ENCODE measurements at regions not wholly inside any gene's neighbourhood (a gene's known extent, or its start where the extent isn't known, plus 50 kb on each side); places are given as distances from the start of the nearest gene placed in this dataset.

DNA sequence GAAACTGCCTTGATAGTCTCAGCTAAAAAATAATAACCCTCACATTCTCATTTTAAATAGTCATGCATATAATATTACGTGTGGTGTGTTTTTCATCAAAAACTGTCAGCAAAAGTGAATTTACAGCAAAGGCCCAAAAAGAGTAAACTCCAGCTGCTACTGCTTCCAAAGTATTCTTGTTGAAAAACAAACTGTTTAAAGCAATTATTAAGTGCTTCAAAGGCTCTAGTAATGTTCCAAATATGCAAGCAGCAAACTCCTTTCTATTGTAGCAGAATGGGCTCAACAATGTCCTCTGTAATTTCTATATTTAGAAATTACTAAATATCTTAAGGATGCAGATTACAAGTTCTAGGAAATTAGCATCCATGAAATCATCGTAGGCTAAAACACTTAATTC, 280.0 kb upstream of the TBX18 start:
- Mint-ChIP-seq H3K36me3 (ENCODE audit: insufficient read depth, unreplicated experiment) (no peaks in the 10 kb centered on the region), H3K9me3 (ENCODE audit: unreplicated experiment) (no peaks in the 10 kb centered on the region), H3K4me3 (ENCODE audit: unreplicated experiment) (no peak overlapping the region), H3K4me1 (ENCODE audit: low read depth, unreplicated experiment) (no peaks in the 10 kb centered on the region), H3K27me3 (ENCODE audit: insufficient read depth, unreplicated experiment) (no peaks in the 10 kb centered on the region), H3K27ac (ENCODE audit: unreplicated experiment) (no peak overlapping the region)
- Histone ChIP-seq H3K36me3 (ENCODE audit: control insufficient read depth, insufficient read depth, low read length) (no peaks in the 10 kb centered on the region), H3K4me3 (ENCODE audit: low read depth, low read length) (no peak overlapping the region), H3K9me3 (no peaks in the 10 kb centered on the region), H3K27me3 (replicated peaks; ENCODE audit: control insufficient read depth, insufficient read depth, low read length) (no peaks in the 10 kb centered on the region), H3K4me1 (no peaks in the 10 kb centered on the region)
- intact Hi-C loops (cut with micrococcal nuclease; ENCODE audit: unreplicated experiment), result no loop called here
- CTCF ChIA-PET, result no interaction called here
- POLR2A ChIA-PET, result no interaction called here
- no peak for DNase-seq
- BruUV-seq (replicated peaks), result no TSS peak
- TF ChIP-seq, protein P1, sequence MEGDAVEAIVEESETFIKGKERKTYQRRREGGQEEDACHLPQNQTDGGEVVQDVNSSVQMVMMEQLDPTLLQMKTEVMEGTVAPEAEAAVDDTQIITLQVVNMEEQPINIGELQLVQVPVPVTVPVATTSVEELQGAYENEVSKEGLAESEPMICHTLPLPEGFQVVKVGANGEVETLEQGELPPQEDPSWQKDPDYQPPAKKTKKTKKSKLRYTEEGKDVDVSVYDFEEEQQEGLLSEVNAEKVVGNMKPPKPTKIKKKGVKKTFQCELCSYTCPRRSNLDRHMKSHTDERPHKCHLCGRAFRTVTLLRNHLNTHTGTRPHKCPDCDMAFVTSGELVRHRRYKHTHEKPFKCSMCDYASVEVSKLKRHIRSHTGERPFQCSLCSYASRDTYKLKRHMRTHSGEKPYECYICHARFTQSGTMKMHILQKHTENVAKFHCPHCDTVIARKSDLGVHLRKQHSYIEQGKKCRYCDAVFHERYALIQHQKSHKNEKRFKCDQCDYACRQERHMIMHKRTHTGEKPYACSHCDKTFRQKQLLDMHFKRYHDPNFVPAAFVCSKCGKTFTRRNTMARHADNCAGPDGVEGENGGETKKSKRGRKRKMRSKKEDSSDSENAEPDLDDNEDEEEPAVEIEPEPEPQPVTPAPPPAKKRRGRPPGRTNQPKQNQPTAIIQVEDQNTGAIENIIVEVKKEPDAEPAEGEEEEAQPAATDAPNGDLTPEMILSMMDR (IDR thresholded peaks at IDR 0.05; ENCODE audit: insufficient read depth in 1 of 2, low read depth in 1 of 2, low read length in 1 of 2, severe bottlenecking in 1 of 2, unreplicated experiment in 1 of 2), result no peak

DNA sequence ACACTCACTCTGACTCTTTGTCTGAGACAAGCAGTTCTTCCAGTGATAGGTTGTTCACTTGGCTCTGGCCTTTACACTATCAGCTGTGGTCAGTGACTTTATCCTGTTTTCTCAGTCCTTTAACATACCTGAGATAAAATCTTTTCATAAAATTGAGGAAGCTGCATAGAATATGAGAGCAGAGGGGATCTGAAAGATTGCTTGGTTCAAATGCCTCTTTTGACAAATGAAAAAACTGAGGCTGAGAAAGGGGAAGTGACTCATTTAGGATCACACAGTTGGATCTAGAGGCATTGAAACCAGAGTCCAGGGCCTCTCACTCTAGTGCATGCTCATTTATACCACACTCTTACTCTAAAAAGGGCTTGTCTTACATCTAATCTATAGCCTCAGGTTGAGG, 277.0 kb upstream of the TBX18 start:
- TF ChIP-seq, protein P1 (IDR thresholded peaks at IDR 0.05; ENCODE audit: insufficient read depth in 1 of 2, low read depth in 1 of 2, low read length in 1 of 2, severe bottlenecking in 1 of 2, unreplicated experiment in 1 of 2), result no peak
- Histone ChIP-seq H3K4me3 (ENCODE audit: low read depth, low read length) (no peak overlapping the region), H3K4me1 (no peaks in the 10 kb centered on the region), H3K36me3 (ENCODE audit: control insufficient read depth, insufficient read depth, low read length) (no peaks in the 10 kb centered on the region), H3K27me3 (replicated peaks; ENCODE audit: control insufficient read depth, insufficient read depth, low read length) (no peaks in the 10 kb centered on the region), H3K9me3 (no peaks in the 10 kb centered on the region)
- H3K27me3 Mint-ChIP-seq (ENCODE audit: insufficient read depth, unreplicated experiment), result no peaks in the 10 kb centered on the region
- intact Hi-C loops (cut with micrococcal nuclease; ENCODE audit: unreplicated experiment), result no loop called here
- no peak for DNase-seq
- ChIA-PET POLR2A (no interaction called here), CTCF (no interaction called here)
- BruUV-seq (replicated peaks), result no TSS peak
- H3K27ac Mint-ChIP-seq (ENCODE audit: unreplicated experiment), result no peak overlapping the region
- no peaks in the 10 kb centered on the region for H3K36me3 Mint-ChIP-seq (ENCODE audit: insufficient read depth, unreplicated experiment)
- H3K4me1 Mint-ChIP-seq (ENCODE audit: low read depth, unreplicated experiment), result no peaks in the 10 kb centered on the region
- no peak overlapping the region for H3K4me3 Mint-ChIP-seq (ENCODE audit: unreplicated experiment)
- no peaks in the 10 kb centered on the region for H3K9me3 Mint-ChIP-seq (ENCODE audit: unreplicated experiment)

DNA sequence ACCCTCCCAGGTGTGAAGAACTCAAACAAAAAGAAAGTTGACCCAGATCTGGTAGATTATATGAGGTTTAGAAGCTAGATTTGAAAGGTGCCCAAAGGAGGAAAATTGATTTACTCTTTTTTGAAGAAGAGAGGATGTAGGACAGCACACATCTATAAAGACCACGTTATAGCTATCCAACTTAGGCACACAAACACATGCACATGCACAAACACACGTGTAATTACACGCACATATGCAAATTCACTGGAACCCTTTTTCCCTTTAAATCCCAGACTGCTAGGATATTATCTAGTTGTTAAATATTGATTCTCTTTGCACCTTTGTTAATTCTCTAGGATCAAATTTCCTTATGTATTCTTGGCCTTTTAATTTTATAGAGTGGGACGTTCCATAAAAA, 272.8 kb upstream of the TBX18 start:
- H3K9me3 Mint-ChIP-seq (ENCODE audit: unreplicated experiment), result peaks cover 19% of the 10 kb centered on the region
- no peaks in the 10 kb centered on the region for H3K4me1 Mint-ChIP-seq (ENCODE audit: low read depth, unreplicated experiment)
- H3K4me3 ChIP-seq (ENCODE audit: low read depth, low read length), result no peak overlapping the region
- H3K4me1 ChIP-seq, result no peaks in the 10 kb centered on the region
- TF ChIP-seq, protein P1 (IDR thresholded peaks at IDR 0.05; ENCODE audit: insufficient read depth in 1 of 2, low read depth in 1 of 2, low read length in 1 of 2, severe bottlenecking in 1 of 2, unreplicated experiment in 1 of 2), result no peak
- H3K36me3 ChIP-seq (ENCODE audit: control insufficient read depth, insufficient read depth, low read length), result no peaks in the 10 kb centered on the region
- no peak overlapping the region for H3K27ac Mint-ChIP-seq (ENCODE audit: unreplicated experiment)
- no peak overlapping the region for H3K4me3 Mint-ChIP-seq (ENCODE audit: unreplicated experiment)
- H3K27me3 ChIP-seq (replicated peaks; ENCODE audit: control insufficient read depth, insufficient read depth, low read length), result no peaks in the 10 kb centered on the region
- H3K27me3 Mint-ChIP-seq (ENCODE audit: insufficient read depth, unreplicated experiment), result no peaks in the 10 kb centered on the region
- no peak for DNase-seq
- intact Hi-C loops (cut with micrococcal nuclease; ENCODE audit: unreplicated experiment), result no loop called here
- BruUV-seq (replicated peaks), result no TSS peak
- ChIA-PET CTCF (no interaction called here), POLR2A (no interaction called here)
- no peaks in the 10 kb centered on the region for H3K36me3 Mint-ChIP-seq (ENCODE audit: insufficient read depth, unreplicated experiment)
- H3K9me3 ChIP-seq, result peaks cover 16% of the 10 kb centered on the region
